GM18951 (cell line): ENCODE measurements at regions not wholly inside any gene's neighbourhood (a gene's known extent, or its start where the extent isn't known, plus 50 kb on each side); places are given as distances from the start of the nearest gene placed in this dataset.

Experiments used
- POLR2A ChIP-seq: IDR thresholded peaks from 4 replicates; pipeline ENCODE4 v1.6.1; 2011; ENCODE audit warnings: mild to moderate bottlenecking; ENCODE audit not compliant: insufficient read length, insufficient read depth; ENCODE audit errors: extremely low read depth
- in situ Hi-C: fragments of 300-500 bp; cut with MboI; formaldehyde crosslinking; loops from one replicate; pipeline ENCODE4 v1.12.0; 2022; ENCODE audit warnings: low sequenced_read_pairs, mixed read lengths, inconsistent platforms; ENCODE audit not compliant: unreplicated experiment

DNA sequence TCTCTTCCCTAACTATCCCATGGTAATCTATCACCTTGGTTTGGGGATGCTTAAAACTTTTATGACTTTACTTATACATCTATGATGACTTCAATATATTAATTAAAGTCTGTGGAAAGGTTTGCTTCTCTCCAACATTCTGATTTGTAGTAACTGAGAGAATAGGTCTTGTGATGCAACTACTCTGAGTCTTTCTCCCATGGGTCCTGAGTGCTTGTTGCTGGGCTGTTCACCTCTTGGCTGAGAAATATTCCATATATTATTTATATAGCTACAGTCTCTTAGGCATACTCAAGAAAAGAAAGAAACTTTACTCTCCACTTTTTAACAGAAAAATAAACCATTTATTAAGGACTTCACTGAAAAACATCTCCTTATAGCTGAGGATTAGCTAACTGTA is 119.3 kb upstream of the PLPPR5 start:
- in situ Hi-C loops, result no loop called here
- TF ChIP-seq POLR2A, result no peak

DNA sequence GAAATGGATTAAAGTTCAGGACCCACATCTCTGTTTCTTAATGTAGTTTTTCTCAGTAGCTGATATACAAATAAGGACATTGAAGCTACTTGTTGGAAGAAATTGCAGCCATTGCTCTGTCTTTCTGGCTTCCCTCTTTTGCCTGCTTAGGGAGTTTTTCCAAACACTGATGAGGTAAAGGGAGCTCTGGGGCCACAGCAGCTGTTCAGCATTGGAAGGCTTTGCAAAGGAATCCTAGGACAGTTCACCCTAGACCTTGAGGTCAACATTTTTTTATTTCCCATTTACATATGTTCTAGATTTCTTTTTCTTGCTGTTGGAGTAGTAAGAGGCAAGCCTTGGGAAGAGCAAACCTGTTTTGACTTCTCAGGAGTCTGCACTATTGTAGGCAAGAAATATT is 126.9 kb upstream of the PLPPR5 start:
- no peak for TF ChIP-seq POLR2A
- in situ Hi-C loops, result no loop called here

DNA sequence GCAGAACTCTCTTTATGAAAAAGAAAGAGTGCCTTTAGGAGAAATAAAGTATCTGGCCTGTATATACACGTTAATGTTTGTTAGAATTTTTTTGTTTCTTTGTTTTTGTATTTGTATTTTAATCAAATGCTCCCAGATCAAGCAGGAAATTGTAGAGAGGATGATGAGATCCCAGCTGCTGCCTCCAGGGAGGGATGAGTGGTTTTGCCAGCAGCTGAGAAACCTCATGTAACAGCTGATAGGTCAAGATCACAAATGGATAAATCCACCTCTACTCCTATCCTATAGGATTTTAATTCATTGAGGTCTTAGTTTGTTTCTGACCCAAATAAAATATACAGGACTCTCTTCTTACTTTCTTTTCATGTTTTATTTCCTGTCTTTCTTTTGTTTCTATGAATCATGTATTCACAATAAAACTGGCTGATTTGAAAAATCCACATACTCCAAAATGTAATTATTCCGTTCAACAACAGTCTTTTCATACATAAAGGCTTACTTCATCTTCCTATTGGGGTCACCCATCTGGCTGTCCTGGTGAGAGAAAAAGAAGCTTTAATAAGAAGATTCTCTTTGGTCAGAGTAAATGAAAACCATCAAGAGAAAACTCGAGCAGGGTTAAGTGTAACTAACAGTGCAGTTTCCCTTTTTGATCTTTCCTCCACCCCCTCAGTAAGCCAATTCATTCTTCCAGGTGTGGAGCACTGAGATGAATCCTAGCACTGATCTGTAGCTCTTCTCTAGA is 129.3 kb upstream of the PLPPR5 start:
- TF ChIP-seq POLR2A, result no peak
- in situ Hi-C loops, result no loop called here

DNA sequence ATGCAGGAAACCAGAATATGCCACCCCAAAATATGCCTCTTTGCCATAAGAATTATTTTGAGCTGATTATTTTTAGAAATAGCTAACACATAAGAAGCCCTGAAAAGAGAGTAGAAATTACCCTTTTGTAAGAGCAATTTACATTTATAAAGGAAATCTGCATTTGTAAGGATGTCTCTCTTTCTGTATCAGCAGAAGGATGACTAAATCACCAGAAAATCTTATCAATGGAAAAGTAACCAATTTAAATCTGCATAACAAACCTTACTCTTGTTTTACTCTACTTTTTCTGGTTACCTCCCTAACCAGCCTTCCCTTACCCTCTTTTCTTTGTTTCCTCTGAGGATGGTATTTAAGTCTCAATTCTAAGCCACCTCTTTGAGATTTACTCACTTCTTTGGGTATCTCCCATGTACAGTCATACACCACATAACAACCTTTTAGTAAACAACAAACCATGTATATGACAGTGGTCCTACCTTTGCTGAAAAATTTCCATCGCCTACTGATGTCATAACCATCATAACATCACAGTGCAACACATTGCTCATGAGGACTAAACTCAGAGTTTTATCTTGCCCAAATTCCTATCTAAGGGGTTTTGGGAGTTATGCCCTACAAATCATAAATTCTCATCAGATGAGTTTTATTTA is 126.6 kb upstream of the PLPPR4 start:
- no peak for TF ChIP-seq POLR2A
- in situ Hi-C loops, result no loop called here

DNA sequence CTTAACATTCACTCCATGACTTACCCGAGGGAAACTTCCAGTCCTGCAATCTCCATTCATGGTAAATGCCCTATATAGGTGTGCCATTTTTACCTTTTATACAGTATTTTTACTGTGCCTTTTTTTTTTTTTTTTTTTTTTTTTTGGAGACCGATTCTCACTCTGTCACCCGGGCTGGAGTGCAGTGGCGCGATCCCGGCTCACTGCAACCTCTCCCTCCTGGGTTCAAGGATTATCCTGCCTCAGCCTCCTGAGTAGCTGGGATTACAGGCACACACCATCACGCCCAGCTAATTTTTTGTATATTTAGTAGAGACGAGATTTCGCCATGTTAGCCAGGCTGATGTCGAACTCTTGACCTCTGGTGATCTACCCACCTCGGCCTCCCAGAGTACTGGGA is 124.4 kb upstream of the PLPPR4 start:
- no peak for TF ChIP-seq POLR2A
- in situ Hi-C loops, result no loop called here

DNA sequence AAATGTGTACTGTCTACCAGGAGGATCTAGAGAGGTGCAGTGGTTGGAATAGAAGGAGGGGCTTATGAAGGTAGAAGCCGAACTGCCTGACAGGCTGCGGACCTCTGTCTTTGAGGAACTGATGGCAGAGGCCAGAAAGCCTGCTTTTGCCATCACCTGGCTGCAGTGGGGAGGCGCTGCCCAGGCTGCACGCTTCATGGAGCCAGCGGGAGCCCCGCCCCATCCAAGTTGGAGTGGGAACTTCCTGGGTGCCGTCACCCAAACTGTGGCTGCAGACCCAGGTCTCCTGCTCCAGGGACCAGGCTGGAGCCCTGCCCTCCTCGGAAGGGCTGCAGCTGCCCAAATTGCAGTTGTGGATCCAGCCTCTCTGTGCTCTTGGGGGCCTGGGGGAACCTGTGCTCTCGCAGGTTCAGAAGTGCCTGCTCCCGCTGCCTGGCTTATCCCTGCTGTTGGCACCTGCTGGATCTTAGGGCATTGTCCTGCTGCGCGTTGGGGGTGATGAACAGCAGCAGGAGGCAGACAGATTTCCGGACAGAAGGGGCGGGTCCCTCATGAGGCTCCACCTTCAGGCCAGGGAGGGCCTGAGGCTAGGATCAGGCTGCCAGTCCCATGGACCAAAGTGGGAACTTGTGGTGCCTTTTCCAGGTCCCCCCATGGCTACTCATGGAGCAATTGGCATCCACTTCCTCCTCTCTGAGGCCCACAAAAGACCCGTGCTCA is 118.0 kb upstream of the PLPPR4 start:
- in situ Hi-C loops, result no loop called here
- no peak for TF ChIP-seq POLR2A

DNA sequence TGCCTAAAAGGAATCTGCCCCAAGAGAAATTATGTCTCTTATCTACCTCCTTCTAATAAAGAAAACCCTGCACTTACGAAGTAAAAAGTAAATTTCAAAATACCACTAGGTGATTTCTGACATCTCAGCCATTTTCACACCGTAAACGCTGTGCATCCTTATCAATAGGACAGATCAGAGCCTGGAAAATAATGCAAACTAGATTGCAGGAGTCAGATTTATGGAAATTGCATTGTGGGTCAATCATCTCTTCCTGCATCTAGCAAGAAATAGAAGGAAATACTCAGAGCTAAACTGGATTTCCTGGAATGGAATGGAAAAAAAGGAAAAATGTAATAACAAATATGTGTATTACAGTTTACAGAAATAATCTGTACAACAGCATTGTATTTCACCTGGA is 114.3 kb upstream of the PLPPR4 start:
- in situ Hi-C loops, result no loop called here
- no peak for TF ChIP-seq POLR2A

DNA sequence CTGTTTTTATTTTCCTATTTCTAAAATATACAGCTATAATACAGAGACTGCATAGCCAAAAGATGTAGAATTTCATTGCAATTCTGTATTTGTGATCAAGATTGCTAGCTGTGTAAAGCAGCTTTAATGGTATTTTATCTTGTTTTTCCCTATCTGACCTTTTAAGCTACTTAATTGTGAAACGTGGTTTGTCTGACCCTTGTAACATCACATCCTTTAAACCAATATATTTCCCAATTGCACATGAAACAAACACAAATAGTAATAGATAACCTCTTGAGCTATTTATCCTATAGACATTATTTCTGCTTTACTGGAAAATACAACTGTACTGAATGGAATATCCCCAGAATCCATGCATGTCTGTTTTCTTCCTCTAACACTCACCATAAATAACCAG is 112.2 kb upstream of the PLPPR4 start:
- no peak for TF ChIP-seq POLR2A
- in situ Hi-C loops, result no loop called here

DNA sequence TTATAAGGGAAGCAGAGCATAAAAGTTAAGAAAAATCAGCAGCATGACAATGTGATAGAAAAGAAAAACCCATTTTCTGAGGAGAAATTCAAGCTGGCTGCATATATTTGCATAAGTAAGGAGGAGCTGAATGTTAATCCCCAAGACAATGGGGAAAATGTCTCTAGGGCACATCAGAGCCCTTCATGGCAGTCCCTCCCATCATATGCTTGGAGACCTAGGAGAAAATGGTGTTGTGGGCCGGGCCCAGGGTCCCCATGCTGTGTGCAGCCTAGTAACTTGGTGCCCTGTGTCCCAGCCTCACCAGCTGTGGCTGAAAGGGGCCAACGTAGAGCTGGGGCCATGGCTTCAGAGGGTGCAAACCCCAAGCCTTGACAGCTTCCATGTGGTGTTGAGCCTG is 100.6 kb upstream of the PLPPR4 start:
- in situ Hi-C loops, result no loop called here
- no peak for TF ChIP-seq POLR2A

DNA sequence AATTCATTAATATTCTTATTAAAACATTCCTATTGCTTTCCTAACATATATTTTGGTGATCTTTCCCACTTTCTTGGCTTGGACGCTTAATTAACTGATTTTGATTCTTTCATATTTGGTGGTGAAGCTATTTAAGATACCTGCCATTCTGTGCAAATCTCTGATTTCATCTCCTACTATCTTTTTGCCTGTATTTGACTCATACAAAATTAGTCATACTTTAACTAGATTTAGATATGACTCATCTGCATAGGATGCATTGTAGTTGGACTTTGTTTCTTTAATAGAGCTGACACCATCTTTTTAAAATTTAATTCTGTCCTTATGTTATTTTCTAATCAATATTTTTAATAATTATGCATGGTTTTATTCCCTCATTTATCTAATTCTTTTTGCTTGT is 93.8 kb upstream of the PLPPR4 start:
- TF ChIP-seq POLR2A, result no peak
- in situ Hi-C loops, result loop anchor here (10.0 kb wide), 1 partner anchor 376 kb away; no protein-coding TSS in a partner anchor

DNA sequence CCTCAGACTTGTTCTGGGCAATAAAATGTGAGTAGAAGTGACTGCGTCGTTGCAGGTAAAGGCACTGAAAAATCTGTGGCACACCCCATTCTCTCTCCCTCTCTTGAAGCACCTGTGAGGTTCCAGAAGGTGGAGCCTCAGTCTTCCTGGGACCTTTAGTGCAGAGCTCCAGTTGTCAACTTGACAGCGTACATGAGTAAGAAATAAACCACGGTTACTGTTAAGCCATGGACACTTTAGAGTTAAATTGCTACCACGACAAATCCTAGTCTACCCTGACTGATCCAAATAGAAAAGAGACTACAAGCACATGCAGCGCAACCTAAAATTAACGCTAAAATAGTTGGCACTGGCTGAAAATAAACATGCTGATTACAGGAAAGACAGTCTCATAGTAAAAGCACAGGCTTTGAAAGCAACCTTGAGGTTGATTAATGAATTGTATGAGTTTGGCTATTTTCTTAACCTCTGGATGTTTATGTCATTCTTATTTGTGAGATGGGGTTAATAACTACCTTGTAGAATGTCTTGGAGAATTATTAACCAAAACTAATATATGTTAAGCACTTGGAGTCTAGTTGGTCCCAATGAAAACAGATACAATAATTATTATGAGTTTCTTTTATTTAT is 93.0 kb upstream of the PLPPR4 start:
- in situ Hi-C loops, result loop anchor here (10.0 kb wide), 1 partner anchor 376 kb away; no protein-coding TSS in a partner anchor
- no peak for TF ChIP-seq POLR2A

DNA sequence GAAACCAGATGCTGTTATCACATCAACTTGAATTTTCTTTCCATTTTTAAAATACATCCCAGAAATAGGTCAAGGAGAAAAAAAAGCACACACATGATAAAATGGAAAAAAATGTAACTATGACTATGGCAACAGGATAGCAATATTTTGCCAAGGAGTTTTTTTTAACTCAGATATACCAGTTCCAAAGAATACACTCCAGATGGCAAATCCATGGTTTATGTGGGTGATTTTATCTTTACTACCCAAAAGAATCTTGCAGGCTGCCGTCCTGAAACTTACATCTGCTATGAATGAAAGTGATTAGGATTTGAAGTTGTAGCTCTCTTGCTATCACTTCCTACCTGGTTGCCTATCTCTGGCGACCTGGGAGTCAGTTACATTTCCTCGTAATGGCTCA is 91.0 kb upstream of the PLPPR4 start:
- in situ Hi-C loops, result loop anchor here (10.0 kb wide), 1 partner anchor 378 kb away; no protein-coding TSS in a partner anchor

DNA sequence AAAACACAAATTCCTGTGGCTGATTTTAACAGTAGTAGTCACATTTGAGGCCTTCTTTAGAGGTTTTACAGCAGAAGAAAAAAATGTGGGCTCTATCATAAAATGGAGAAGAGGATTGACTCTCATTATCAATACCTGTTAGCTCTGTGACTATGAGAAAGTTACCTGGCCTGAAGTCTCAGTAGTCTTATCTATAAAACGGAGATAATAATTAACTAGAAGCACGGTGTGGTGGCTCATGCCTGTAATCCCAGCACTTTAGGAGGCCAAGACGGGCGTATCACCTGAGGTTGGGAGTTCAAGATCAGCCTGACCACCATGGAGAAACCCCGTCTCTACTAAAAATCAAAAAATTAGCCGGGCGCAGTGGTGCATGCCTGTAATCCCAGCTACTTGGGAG is 90.4 kb upstream of the PLPPR4 start:
- no peak for TF ChIP-seq POLR2A
- in situ Hi-C loops, result loop anchor here (10.0 kb wide), 1 partner anchor 379 kb away; no protein-coding TSS in a partner anchor

More for the DNA sequence above, 91.0 kb upstream of the PLPPR4 start:
- no peak for TF ChIP-seq POLR2A
